ENCODE measurements at regions not wholly inside any gene's neighbourhood (a gene's known extent, or its start where the extent isn't known, plus 50 kb on each side); places are given as distances from the start of the nearest gene placed in this dataset.

- TF ChIP-seq CTCF (conservative IDR thresholded peaks at IDR 0.05; ENCODE audit: low read depth, low read length) (no peak), EZH2 (IDR thresholded peaks at IDR 0.05; ENCODE audit: borderline replicate concordance, low read depth, low read length, poor library complexity, severe bottlenecking) (no peak)
Observed at GRCh38 chr4:65798498-65799127, 128.3 kb upstream of the EPHA5 start.
